NCI-H82 treated with DMSO at 0.1 percent for 48 hours (cell line): ENCODE measurements at regions not wholly inside any gene's neighbourhood (a gene's known extent, or its start where the extent isn't known, plus 50 kb on each side); places are given as distances from the start of the nearest gene placed in this dataset.
A peak's percentile ranks its signal among the peaks of the same experiment; 100 is the strongest.
"Not testable (repeated sequence)": the region's sequence is repeated elsewhere in the genome, so short reads cannot be mapped to it uniquely, and the experiment has no call there.

Source experiments
- DNase-seq: peaks from one replicate; lab custom pipeline; 2025; ENCODE audit not compliant: unreplicated experiment; lab: John Stamatoyannopoulos, UW

GRCh38 chr18:5024741-5025140 is 172.3 kb downstream of the AKAIN1 start:
- no peak for DNase-seq

- no peak for DNase-seq
Measured at GRCh38 chr18:5021558-5021957, 175.5 kb downstream of the AKAIN1 start.

GRCh38 chr18:5015213-5015612 is 181.8 kb downstream of the AKAIN1 start:
- DNase-seq, result no peak

- not testable (repeated sequence) for DNase-seq
Measured at GRCh38 chr18:5004031-5004820, 192.8 kb downstream of the AKAIN1 start.

GRCh38 chr18:4994710-4995109 is 202.3 kb downstream of the AKAIN1 start:
- no peak for DNase-seq

GRCh38 chr18:4987452-4988405 is 209.3 kb downstream of the AKAIN1 start:
- no peak for DNase-seq

GRCh38 chr18:4986677-4987076 is 210.4 kb downstream of the AKAIN1 start:
- no peak for DNase-seq

GRCh38 chr18:4986066-4986465 is 211.0 kb downstream of the AKAIN1 start:
- DNase-seq, result no peak

- DNase-seq, result no peak
Measured at GRCh38 chr18:4961121-4961909, 235.7 kb downstream of the AKAIN1 start.

GRCh38 chr18:4960578-4960977 is 236.5 kb downstream of the AKAIN1 start:
- DNase-seq, result no peak

GRCh38 chr18:4931209-4931608 is 265.8 kb downstream of the AKAIN1 start:
- no peak for DNase-seq

- DNase-seq, result no peak
Measured at GRCh38 chr18:4921548-4921947, 275.5 kb downstream of the AKAIN1 start.

- not testable (repeated sequence) for DNase-seq
Measured at GRCh38 chr18:4917509-4917908, 279.5 kb downstream of the AKAIN1 start.

GRCh38 chr18:4908328-4908727 is 288.7 kb downstream of the AKAIN1 start:
- DNase-seq, result peak; percentile 17

- DNase-seq, result no peak
Measured at GRCh38 chr18:4906856-4907255, 290.2 kb downstream of the AKAIN1 start.

GRCh38 chr18:4888251-4889040 is 308.6 kb downstream of the AKAIN1 start:
- peak; percentile 43 for DNase-seq

- no peak for DNase-seq
Measured at GRCh38 chr18:4878480-4878879, 318.6 kb downstream of the AKAIN1 start.

- no peak for DNase-seq
Measured at GRCh38 chr18:4871197-4871596, 325.9 kb downstream of the AKAIN1 start.

- DNase-seq, result no peak
Measured at GRCh38 chr18:4870177-4870773, 326.8 kb downstream of the AKAIN1 start.

GRCh38 chr18:4869155-4869554 is 327.9 kb downstream of the AKAIN1 start:
- DNase-seq, result no peak
